ENCODE measurements at regions not wholly inside any gene's neighbourhood (a gene's known extent, or its start where the extent isn't known, plus 50 kb on each side); places are given as distances from the start of the nearest gene placed in this dataset.

DNA sequence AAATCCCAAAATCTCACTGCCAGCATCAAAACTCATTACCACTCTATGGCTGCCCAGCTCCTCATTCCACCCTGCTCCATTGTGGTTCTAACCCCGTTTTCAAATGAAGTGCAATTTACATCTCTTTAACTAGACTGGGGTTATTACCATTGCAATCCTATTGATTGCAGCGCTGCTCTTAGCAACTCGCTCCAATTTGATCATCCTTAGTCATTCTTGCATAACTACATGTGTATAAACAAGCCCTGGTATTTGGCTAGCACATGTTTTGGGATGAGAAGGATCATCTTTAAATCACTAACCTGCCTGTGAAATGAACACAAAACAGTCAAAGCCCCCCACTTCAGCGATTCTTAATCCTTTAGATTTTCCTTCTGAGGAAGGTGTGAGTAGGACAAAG lies 340.1 kb upstream of the PPARGC1A start:
- H3K36me3 ChIP-seq (ENCODE audit: control insufficient read depth, insufficient read depth, low read length) = no peaks in the 10 kb centered on the region

DNA sequence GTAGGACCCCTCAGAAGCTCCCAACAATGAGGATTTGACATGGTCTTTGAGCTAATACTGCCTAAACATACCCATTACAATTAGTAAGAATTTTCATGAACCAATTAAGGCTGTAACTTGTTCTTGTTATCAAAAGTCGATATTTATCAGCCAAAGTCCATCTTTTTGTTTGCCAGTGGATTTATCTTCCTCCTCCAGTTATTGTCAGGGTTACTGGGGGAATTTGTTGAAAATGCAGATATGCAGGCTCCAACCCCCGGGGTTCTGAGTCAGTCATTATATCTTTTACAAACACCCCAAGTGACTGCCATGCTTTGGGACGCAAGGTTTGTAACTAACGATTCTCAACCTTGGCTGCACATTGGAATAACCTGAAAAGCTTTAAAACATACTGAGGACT lies 338.8 kb upstream of the PPARGC1A start:
- H3K4me3 ChIP-seq (ENCODE audit: low read depth, low read length) = no peak overlapping the region
- peaks cover 12% of the 10 kb centered on the region; the same call in 1 of the 2 replicates for H3K4me1 ChIP-seq (ENCODE audit: control insufficient read depth, insufficient read depth, low read length)
- H3K9ac ChIP-seq (ENCODE audit: low read length) = no peak overlapping the region
- H3K9me3 ChIP-seq (ENCODE audit: control insufficient read depth, insufficient read depth, low read depth, low read length) = no peaks in the 10 kb centered on the region
- H3K27me3 ChIP-seq (ENCODE audit: control insufficient read depth, insufficient read depth, low read length) = no peaks in the 10 kb centered on the region
- H3K36me3 ChIP-seq (ENCODE audit: control insufficient read depth, insufficient read depth, low read length) = no peaks in the 10 kb centered on the region
- no peak overlapping the region for H3K27ac ChIP-seq (ENCODE audit: low read depth, low read length)

More for the DNA sequence above, 340.1 kb upstream of the PPARGC1A start:
- H3K9ac ChIP-seq (ENCODE audit: low read length) = no peak overlapping the region
- no peak overlapping the region for H3K4me3 ChIP-seq (ENCODE audit: low read depth, low read length)
- no peaks in the 10 kb centered on the region for H3K27me3 ChIP-seq (ENCODE audit: control insufficient read depth, insufficient read depth, low read length)
- H3K4me1 ChIP-seq (ENCODE audit: control insufficient read depth, insufficient read depth, low read length) = peaks cover 12% of the 10 kb centered on the region; the same call in 1 of the 2 replicates
- H3K27ac ChIP-seq (ENCODE audit: low read depth, low read length) = no peak overlapping the region
- no peaks in the 10 kb centered on the region for H3K9me3 ChIP-seq (ENCODE audit: control insufficient read depth, insufficient read depth, low read depth, low read length)

DNA sequence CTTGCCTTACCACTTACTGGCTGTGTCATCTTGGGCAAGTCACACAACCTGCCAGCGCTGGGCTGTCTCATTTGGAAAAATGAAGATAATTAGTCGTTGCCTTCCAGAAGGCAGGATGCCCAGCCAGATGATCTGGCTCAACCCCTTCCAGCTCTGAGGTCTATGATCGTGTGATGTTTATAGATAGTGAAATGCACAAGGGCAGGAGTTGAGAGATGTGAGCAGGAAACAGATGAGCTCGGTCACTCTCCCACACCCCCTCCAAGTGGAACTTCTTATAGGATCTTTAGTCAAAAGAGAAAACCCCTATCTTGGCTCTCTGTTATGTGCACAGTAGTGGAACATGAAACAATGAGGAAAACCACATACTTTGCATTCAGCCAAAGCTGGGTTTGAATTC lies 336.8 kb upstream of the PPARGC1A start:
- H3K4me3 ChIP-seq (ENCODE audit: low read depth, low read length) = no peak overlapping the region
- no peak overlapping the region for H3K9ac ChIP-seq (ENCODE audit: low read length)
- no peaks in the 10 kb centered on the region for H3K9me3 ChIP-seq (ENCODE audit: control insufficient read depth, insufficient read depth, low read depth, low read length)
- H3K27ac ChIP-seq (ENCODE audit: low read depth, low read length) = no peak overlapping the region
- H3K27me3 ChIP-seq (ENCODE audit: control insufficient read depth, insufficient read depth, low read length) = no peaks in the 10 kb centered on the region
- H3K36me3 ChIP-seq (ENCODE audit: control insufficient read depth, insufficient read depth, low read length) = no peaks in the 10 kb centered on the region
- H3K4me1 ChIP-seq (ENCODE audit: control insufficient read depth, insufficient read depth, low read length) = peaks cover 10% of the 10 kb centered on the region; the same call in 1 of the 2 replicates

DNA sequence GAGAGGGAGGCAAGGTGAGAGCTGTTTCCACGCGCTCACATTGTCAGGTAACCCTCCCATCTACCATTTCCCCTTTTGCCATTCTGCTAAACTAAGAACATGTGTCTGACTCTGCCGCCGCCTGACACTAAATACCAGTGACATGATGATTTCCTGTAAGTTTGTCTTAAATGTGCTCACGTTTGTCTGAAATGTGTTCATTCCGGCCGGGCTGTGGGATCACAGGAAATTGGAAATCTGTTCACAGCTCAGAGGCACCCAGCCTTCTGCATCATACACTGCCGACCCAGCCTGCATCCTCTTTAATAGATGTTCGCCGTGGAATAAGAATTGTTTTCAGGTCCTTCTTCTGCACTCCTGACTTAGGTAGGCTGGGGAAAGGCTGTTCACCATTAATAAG lies 336.2 kb upstream of the PPARGC1A start:
- Histone ChIP-seq H3K9ac (ENCODE audit: low read length) (no peak overlapping the region), H3K4me3 (ENCODE audit: low read depth, low read length) (no peak overlapping the region), H3K36me3 (ENCODE audit: control insufficient read depth, insufficient read depth, low read length) (no peaks in the 10 kb centered on the region), H3K4me1 (ENCODE audit: control insufficient read depth, insufficient read depth, low read length) (peaks cover 10% of the 10 kb centered on the region; the same call in 1 of the 2 replicates), H3K27ac (ENCODE audit: low read depth, low read length) (no peak overlapping the region), H3K9me3 (ENCODE audit: control insufficient read depth, insufficient read depth, low read depth, low read length) (no peaks in the 10 kb centered on the region), H3K27me3 (ENCODE audit: control insufficient read depth, insufficient read depth, low read length) (no peaks in the 10 kb centered on the region)

DNA sequence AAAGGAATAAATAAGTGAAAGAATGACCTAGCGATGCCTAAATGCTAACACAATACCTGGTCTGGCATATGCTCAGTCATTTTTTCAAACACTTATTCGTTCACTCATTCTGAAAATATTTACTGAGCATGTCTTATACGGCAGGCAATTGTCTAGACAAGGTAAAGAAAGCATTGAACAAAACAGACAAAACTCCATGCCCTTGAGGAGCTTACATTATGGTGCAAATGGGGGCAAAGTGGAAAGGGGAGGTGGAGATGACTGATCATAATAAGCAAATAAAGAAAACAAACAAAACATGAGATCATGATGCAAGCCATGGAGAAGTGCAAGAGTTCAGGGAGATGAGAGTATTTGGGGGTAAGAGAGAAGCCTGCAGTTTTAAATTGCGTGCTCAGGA lies 334.6 kb upstream of the PPARGC1A start:
- Histone ChIP-seq H3K9ac (ENCODE audit: low read length) (no peak overlapping the region), H3K4me3 (ENCODE audit: low read depth, low read length) (no peak overlapping the region), H3K27ac (ENCODE audit: low read depth, low read length) (no peak overlapping the region), H3K27me3 (ENCODE audit: control insufficient read depth, insufficient read depth, low read length) (no peaks in the 10 kb centered on the region), H3K4me1 (ENCODE audit: control insufficient read depth, insufficient read depth, low read length) (no peaks in the 10 kb centered on the region; the same call in 1 of the 2 replicates), H3K9me3 (ENCODE audit: control insufficient read depth, insufficient read depth, low read depth, low read length) (no peaks in the 10 kb centered on the region), H3K36me3 (ENCODE audit: control insufficient read depth, insufficient read depth, low read length) (no peaks in the 10 kb centered on the region)

DNA sequence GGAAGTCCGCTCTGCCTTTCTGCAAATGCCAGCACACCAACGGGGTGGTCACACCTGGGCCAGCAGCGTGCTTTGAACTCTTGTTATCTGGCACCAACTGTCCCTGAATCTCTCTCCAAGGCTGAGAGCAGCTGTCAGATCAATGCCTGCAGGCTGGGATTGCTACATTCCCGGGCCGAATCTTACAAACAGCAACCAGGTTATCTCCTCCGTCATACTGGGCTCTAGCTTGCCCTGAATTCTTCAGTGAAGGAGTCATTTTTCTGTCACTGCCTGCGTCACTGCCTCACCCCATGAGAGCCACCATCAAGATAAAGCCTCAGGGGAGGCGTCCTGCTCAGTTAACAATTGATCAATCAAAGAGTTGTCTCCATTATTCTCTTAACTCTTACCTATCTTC lies 329.4 kb upstream of the PPARGC1A start:
- no peaks in the 10 kb centered on the region for H3K27me3 ChIP-seq (ENCODE audit: control insufficient read depth, insufficient read depth, low read length)
- no peak overlapping the region for H3K4me3 ChIP-seq (ENCODE audit: low read depth, low read length)
- no peaks in the 10 kb centered on the region for H3K9me3 ChIP-seq (ENCODE audit: control insufficient read depth, insufficient read depth, low read depth, low read length)
- H3K27ac ChIP-seq (ENCODE audit: low read depth, low read length) = no peak overlapping the region
- no peaks in the 10 kb centered on the region; the same call in 1 of the 2 replicates for H3K4me1 ChIP-seq (ENCODE audit: control insufficient read depth, insufficient read depth, low read length)
- H3K36me3 ChIP-seq (ENCODE audit: control insufficient read depth, insufficient read depth, low read length) = no peaks in the 10 kb centered on the region
- H3K9ac ChIP-seq (ENCODE audit: low read length) = no peak overlapping the region

DNA sequence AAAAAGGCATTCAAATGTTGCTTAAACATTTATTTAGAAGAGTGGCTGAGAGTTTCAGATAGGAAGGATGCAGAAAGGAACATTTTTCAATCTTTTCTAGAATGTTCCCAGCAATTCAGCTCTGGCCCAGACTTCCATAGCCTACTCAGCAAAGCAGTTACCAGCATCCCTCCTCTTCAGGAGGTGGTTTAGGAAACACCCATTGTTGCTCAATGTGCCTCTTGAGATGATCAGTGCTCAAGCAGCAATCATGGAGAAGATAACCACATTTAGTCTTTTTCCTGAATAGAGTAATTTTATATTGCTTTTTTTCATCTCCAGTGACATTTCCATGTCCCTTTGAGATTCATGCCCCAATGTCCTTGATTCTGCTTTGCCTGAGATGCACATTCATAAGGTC lies 328.7 kb upstream of the PPARGC1A start:
- Histone ChIP-seq H3K4me1 (ENCODE audit: control insufficient read depth, insufficient read depth, low read length) (no peaks in the 10 kb centered on the region; the same call in 1 of the 2 replicates), H3K4me3 (ENCODE audit: low read depth, low read length) (no peak overlapping the region), H3K36me3 (ENCODE audit: control insufficient read depth, insufficient read depth, low read length) (no peaks in the 10 kb centered on the region), H3K9ac (ENCODE audit: low read length) (no peak overlapping the region), H3K27me3 (ENCODE audit: control insufficient read depth, insufficient read depth, low read length) (no peaks in the 10 kb centered on the region), H3K9me3 (ENCODE audit: control insufficient read depth, insufficient read depth, low read depth, low read length) (no peaks in the 10 kb centered on the region), H3K27ac (ENCODE audit: low read depth, low read length) (no peak overlapping the region)

DNA sequence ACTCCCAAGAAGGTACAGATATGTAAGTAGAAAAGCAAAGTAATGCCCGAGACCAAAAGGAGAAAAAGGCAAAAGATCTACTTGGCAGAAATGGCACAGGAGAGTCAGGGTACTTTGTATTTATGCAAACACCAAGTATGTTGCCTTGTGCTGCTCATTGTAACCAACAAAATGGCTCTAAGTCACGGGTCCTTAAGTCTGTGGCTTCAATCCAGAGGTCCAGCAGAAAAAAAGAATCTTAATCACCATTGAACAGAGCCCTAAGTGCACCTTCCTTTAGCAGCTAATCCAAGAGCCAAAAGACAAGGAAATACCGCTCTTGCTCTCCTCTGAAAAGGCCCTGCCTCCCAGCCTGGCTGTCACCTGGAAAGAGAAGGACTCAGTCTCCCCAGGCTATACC lies 324.9 kb upstream of the PPARGC1A start:
- Histone ChIP-seq H3K9ac (ENCODE audit: low read length) (no peak overlapping the region), H3K4me3 (ENCODE audit: low read depth, low read length) (no peak overlapping the region), H3K9me3 (ENCODE audit: control insufficient read depth, insufficient read depth, low read depth, low read length) (no peaks in the 10 kb centered on the region), H3K27me3 (ENCODE audit: control insufficient read depth, insufficient read depth, low read length) (no peaks in the 10 kb centered on the region), H3K4me1 (ENCODE audit: control insufficient read depth, insufficient read depth, low read length) (peaks cover 5% of the 10 kb centered on the region), H3K36me3 (ENCODE audit: control insufficient read depth, insufficient read depth, low read length) (no peaks in the 10 kb centered on the region), H3K27ac (ENCODE audit: low read depth, low read length) (no peak overlapping the region)

DNA sequence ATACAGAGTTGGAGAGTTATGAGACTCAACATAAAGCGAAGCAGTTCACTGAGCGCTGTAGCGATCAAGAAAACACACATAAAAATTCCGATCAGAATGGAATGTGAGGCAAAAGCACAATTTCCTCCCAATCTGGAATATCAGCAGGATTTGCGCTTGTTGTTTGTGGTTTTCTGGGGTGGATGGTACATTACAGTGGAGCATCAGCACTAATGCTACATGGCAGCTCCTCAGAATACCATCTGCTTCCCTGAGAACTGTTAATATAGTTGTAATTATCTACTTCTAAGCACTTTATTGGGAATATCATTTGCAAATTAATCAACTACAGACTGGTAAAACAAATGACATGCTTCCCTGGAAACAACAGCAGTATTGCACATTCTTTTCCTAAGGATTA lies 324.1 kb upstream of the PPARGC1A start:
- H3K36me3 ChIP-seq (ENCODE audit: control insufficient read depth, insufficient read depth, low read length) = no peaks in the 10 kb centered on the region
- H3K4me3 ChIP-seq (ENCODE audit: low read depth, low read length) = no peak overlapping the region

DNA sequence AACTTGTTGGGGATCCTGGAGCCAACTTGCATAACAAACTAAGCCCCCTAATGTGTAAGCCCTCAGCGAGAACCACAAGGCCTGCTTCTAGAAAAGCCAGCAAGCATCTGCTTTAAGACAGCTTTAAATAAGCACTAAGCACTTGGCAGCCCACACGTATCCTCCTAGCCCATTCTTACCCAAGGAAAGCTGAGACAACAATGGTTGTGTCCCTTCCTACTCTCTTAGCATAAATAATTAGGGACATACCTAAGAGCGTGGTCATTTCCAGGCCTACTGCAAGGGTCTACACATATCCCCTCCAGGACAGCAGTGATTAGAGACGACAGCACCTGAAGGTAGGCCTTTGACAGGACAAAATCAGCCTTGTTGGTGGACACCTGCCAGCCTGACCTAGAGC lies 322.8 kb upstream of the PPARGC1A start:
- Histone ChIP-seq H3K9ac (ENCODE audit: low read length) (no peak overlapping the region), H3K9me3 (ENCODE audit: control insufficient read depth, insufficient read depth, low read depth, low read length) (no peaks in the 10 kb centered on the region), H3K27me3 (ENCODE audit: control insufficient read depth, insufficient read depth, low read length) (no peaks in the 10 kb centered on the region), H3K36me3 (ENCODE audit: control insufficient read depth, insufficient read depth, low read length) (no peaks in the 10 kb centered on the region), H3K4me3 (ENCODE audit: low read depth, low read length) (no peak overlapping the region), H3K4me1 (ENCODE audit: control insufficient read depth, insufficient read depth, low read length) (peaks cover 5% of the 10 kb centered on the region), H3K27ac (ENCODE audit: low read depth, low read length) (no peak overlapping the region)

More for the DNA sequence above, 324.1 kb upstream of the PPARGC1A start:
- Histone ChIP-seq H3K27ac (ENCODE audit: low read depth, low read length) (no peak overlapping the region), H3K9me3 (ENCODE audit: control insufficient read depth, insufficient read depth, low read depth, low read length) (no peaks in the 10 kb centered on the region), H3K9ac (ENCODE audit: low read length) (no peak overlapping the region), H3K4me1 (ENCODE audit: control insufficient read depth, insufficient read depth, low read length) (peaks cover 5% of the 10 kb centered on the region), H3K27me3 (ENCODE audit: control insufficient read depth, insufficient read depth, low read length) (no peaks in the 10 kb centered on the region)

DNA sequence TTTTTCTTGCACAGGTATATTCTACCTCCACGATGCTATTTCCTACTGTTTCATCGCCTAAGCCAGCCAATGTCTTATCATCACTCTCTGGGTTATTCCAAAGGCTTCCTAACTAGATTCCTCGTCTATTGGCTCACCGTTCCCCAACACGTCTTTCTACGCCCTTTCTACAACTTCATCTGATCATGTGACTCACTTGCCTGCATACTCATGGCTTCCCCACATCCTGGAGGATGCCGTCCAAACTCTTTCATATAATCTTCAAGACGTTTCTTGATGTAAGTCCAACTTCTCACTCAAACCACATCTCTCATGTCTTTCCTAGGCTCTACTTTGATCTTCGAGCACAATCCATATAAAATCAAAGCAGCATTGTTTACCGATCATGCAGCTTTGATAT lies 322.0 kb upstream of the PPARGC1A start:
- H3K4me3 ChIP-seq (ENCODE audit: low read depth, low read length) = no peak overlapping the region
- no peak overlapping the region for H3K27ac ChIP-seq (ENCODE audit: low read depth, low read length)
- H3K27me3 ChIP-seq (ENCODE audit: control insufficient read depth, insufficient read depth, low read length) = no peaks in the 10 kb centered on the region
- no peaks in the 10 kb centered on the region for H3K9me3 ChIP-seq (ENCODE audit: control insufficient read depth, insufficient read depth, low read depth, low read length)
- H3K4me1 ChIP-seq (ENCODE audit: control insufficient read depth, insufficient read depth, low read length) = peaks cover 5% of the 10 kb centered on the region
- no peak overlapping the region for H3K9ac ChIP-seq (ENCODE audit: low read length)
- no peaks in the 10 kb centered on the region for H3K36me3 ChIP-seq (ENCODE audit: control insufficient read depth, insufficient read depth, low read length)

Data from HUES6 (cell line).